GM19463 (cell line): ENCODE measurements at regions not wholly inside any gene's neighbourhood (a gene's known extent, or its start where the extent isn't known, plus 50 kb on each side); places are given as distances from the start of the nearest gene placed in this dataset.

Experiments used
- ATAC-seq: cut with Tn5 transposase; IDR thresholded peaks from one replicate; pipeline ENCODE4 v1.9.1; 2021; ENCODE audit warnings: mild to moderate bottlenecking, moderate library complexity; ENCODE audit not compliant: unreplicated experiment

DNA sequence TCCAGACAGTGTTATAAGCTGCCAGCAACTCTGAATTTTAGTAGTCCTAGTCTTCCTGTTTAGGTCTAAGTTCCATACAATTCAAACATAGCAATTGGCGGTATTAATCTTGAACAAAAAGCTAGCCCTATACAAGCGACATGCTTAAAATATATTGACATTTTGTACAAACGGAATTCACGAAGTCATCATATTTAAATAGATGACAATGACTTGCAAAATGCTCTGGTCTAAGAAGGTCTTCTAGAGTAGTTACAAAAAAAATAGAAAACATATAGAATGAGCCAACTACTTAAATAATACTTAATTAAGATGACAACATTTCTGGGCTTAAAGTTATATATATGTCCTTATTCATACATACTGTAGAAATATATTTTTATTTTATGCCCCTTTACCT, 446.6 kb downstream of the ANKRD7 start:
- no peak for ATAC-seq

GRCh38 chr7:118684796-118685195, 460.3 kb downstream of the ANKRD7 start:
- no peak for ATAC-seq

DNA sequence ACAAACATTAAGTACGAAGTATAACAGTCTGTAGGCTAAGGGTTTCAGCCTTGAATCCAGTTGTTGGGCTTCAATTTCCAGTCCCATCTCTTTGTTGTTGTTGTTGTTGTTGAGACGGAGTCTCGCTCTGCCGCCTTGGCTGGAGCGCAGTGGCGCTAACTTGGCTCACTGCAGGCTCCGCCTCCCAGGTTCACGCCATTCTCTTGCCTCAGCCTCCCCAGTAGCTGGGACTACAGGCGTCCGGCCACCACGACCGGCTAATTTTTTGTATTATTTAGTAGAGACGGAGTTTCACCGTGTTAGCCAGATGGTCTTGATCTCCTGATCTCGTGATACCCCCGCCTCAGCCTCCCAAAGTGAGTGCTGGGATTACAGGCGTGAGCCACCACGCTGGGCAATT, 464.9 kb downstream of the ANKRD7 start:
- ATAC-seq, result no peak

DNA sequence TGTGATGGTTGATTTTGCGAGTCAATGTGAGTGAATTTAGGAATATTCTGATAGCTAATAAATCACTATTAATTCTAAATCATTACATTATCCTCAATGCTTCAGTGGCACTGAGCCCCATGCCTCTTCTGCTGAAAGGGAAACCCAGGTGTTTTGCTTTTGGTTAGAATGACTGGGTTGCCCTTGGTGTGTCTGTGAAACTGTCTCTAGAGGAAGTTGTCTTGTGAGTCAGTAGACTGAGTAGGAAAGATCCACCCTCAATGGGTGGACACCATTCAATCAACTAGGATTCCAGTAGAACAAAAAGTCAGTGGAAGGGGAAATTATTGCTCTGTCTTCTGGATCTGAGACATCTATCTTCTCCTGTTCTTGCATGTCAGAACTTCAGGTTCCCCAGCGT, 472.4 kb downstream of the ANKRD7 start:
- no peak for ATAC-seq

- ATAC-seq, result no peak
Observed at GRCh38 chr7:118699222-118699621, 474.7 kb downstream of the ANKRD7 start.

- ATAC-seq, result no peak
Observed at GRCh38 chr7:118708741-118709140, 484.2 kb downstream of the ANKRD7 start.

- no peak for ATAC-seq
Observed at GRCh38 chr7:118711688-118712087, 487.2 kb downstream of the ANKRD7 start.

GRCh38 chr7:118713039-118713438, 488.5 kb downstream of the ANKRD7 start:
- no peak for ATAC-seq

- no peak for ATAC-seq
Observed at GRCh38 chr7:118720632-118721031, 496.1 kb downstream of the ANKRD7 start.

GRCh38 chr7:118731854-118732253, 507.4 kb downstream of the ANKRD7 start:
- ATAC-seq, result no peak

DNA sequence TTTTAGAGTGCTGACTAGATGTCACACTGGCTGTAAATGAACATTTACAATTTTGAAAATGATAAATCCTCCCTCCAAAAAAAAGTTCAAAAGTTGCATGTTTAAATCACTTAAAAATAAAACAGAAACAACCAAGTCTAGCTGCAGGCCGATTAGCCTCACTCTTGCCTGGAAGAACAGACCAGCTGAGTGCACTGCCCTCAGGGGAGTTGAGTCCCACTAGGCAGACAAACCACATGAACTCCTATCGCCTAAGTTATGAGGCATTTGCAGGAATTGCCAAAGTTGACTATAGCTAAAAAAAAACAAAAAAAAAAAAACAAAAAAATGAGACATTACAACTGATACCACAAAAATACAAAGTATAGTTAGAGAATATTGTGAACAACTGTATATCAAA, 510.0 kb downstream of the ANKRD7 start:
- ATAC-seq, result no peak

GRCh38 chr7:118735441-118735840, 510.9 kb downstream of the ANKRD7 start:
- no peak for ATAC-seq

GRCh38 chr7:118737935-118738334, 513.4 kb downstream of the ANKRD7 start:
- no peak for ATAC-seq

GRCh38 chr7:118745927-118746326, 521.4 kb downstream of the ANKRD7 start:
- no peak for ATAC-seq

DNA sequence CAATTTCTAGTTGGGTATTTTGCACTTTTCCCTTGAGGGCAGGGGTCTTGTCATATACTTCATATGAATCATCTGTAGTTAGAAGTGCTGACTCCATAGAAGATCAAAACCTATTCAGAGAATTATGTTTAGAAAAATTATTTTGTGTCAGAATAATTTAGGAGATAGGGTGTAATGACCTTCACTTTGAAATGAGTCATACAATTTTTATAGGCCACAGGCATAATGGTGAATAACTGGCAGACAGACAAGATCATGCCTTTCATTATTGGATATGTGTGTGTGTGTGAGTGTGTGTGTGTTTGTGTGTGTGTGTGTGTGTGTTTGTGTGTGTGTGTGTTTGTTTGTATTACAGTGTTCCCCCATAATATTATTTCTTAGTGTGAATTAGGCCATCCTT, 523.0 kb downstream of the ANKRD7 start:
- no peak for ATAC-seq

- ATAC-seq, result no peak
Observed at GRCh38 chr7:118753479-118753878, 529.0 kb downstream of the ANKRD7 start.

DNA sequence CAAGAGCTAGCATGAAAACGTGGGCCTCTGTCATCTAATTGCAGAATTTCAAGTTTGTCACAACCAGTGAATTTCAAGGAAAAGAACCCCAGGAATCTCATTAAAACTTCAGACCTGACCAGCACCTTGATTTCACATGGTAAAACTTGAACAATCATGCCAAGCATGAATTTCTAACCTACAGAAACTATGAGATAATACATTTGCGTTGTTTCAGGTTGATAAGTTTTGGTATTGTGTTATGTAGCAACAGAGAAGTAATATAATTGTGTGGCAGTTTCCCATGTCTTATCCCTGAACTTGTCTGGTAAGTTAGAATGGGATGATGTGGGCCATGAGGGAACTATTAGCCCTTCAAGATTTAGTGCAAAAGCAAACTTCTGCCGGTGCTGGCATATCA, 530.1 kb downstream of the ANKRD7 start:
- no peak for ATAC-seq

DNA sequence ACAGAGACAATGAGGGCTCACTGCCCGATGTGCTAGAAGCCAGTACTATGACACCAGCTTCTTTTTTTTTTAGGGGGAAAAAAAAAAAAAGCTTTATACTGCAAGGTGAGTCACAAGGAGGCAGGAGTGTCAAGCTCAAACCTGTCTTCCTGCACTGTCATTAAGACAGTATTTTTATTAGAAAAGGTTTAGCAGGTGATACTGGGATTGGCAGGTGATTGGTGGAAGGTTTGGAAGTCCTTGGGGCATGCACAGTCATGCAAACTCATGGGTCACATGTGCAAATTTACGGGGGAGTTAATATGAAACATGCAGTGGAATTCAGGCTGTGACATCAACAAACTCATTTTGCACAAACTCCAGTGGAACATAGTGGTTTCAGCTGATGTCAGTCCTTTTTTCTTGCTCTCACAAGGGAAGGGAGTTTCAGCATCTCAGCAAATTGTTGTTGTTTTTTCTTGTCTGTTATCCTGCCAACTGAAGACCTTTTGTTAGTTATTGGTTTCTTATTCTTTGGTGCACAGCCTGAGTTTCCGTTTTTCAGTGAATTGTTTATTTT, 530.6 kb downstream of the ANKRD7 start:
- ATAC-seq, result no peak

- no peak for ATAC-seq
Observed at GRCh38 chr7:118757066-118757465, 532.6 kb downstream of the ANKRD7 start.

DNA sequence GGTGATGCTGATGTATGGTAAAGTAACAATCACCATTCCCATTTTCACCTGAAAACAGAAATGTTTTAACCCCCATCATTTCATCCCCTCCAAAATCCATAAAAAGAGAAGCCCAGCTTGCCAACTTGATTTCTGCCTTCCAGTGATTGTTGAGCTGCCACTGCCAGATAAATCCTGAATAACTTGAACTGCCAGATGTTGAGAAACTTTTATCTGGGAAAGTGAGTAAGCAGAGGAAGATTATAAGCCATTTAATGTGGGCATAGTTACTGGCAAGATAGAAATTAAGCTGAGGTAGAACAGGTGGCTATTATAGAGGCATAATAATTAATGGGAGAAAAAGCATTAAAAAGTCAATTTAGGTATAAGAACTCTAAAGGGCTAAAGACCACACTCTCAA, 534.1 kb downstream of the ANKRD7 start:
- ATAC-seq, result no peak

DNA sequence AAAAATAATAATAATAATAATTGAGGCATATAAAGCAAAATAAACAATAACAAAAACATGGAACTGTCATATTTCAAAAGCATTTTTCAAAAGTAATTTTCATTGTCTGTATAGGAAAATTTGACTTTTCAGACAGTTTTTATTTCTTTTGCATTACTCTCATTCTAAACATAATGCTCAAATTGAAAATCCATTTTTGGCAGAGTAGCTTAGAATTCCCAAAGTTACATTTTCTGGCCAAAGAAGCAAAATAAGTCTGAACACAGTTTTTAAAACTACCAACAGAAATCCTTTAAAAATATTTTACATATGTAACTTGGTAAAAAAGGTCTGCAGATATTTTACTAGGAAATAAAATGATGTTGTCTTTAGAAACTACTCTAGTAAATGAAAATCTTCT, 535.4 kb downstream of the ANKRD7 start:
- ATAC-seq, result no peak

DNA sequence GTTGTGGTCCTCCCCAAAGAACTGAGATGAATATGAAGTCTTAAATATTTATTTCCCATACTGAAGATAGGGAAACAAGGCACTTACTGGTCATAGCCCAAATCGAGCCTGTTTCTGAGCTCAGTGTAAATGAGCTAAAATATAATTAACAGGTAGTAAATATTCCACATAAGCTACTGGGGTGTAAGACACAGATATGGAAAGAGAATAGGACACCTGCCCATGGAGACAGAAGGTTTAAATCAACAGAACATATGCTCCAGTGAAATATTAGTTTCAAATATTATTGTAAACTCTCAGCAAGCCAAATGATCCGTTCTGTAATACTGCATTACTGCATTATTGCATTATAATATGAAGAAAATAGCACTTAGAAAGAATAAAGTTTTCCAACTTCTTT, 537.9 kb downstream of the ANKRD7 start:
- no peak for ATAC-seq

GRCh38 chr7:118764221-118764620, 539.7 kb downstream of the ANKRD7 start:
- ATAC-seq, result no peak

- no peak for ATAC-seq
Observed at GRCh38 chr7:118771672-118772071, 547.2 kb downstream of the ANKRD7 start.
